ENCODE measurements at regions not wholly inside any gene's neighbourhood (a gene's known extent, or its start where the extent isn't known, plus 50 kb on each side); places are given as distances from the start of the nearest gene placed in this dataset.

GRCh38 chr18:65942104-65942503 is 191.3 kb downstream of the CDH7 start:
- intact Hi-C loops (cut with DNase I, micrococcal nuclease), result no loop called here
- H3K9me3 ChIP-seq, result no peaks in the 10 kb centered on the region
- no peak for ATAC-seq
- H3K4me1 ChIP-seq (ENCODE audit: low read depth), result no peaks in the 10 kb centered on the region
- H3K4me3 ChIP-seq, result no peak overlapping the region
- H3K36me3 ChIP-seq (ENCODE audit: low read depth), result no peaks in the 10 kb centered on the region
- TF ChIP-seq, protein P1, sequence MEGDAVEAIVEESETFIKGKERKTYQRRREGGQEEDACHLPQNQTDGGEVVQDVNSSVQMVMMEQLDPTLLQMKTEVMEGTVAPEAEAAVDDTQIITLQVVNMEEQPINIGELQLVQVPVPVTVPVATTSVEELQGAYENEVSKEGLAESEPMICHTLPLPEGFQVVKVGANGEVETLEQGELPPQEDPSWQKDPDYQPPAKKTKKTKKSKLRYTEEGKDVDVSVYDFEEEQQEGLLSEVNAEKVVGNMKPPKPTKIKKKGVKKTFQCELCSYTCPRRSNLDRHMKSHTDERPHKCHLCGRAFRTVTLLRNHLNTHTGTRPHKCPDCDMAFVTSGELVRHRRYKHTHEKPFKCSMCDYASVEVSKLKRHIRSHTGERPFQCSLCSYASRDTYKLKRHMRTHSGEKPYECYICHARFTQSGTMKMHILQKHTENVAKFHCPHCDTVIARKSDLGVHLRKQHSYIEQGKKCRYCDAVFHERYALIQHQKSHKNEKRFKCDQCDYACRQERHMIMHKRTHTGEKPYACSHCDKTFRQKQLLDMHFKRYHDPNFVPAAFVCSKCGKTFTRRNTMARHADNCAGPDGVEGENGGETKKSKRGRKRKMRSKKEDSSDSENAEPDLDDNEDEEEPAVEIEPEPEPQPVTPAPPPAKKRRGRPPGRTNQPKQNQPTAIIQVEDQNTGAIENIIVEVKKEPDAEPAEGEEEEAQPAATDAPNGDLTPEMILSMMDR (IDR thresholded peaks at IDR 0.05), result no peak
- no peak for DNase-seq

GRCh38 chr18:65941482-65941881 is 190.7 kb downstream of the CDH7 start:
- intact Hi-C loops (cut with DNase I, micrococcal nuclease), result no loop called here
- no peaks in the 10 kb centered on the region for H3K9me3 ChIP-seq
- no peaks in the 10 kb centered on the region for H3K36me3 ChIP-seq (ENCODE audit: low read depth)
- DNase-seq, result no peak
- TF ChIP-seq, protein P1 (IDR thresholded peaks at IDR 0.05), result no peak
- no peaks in the 10 kb centered on the region for H3K4me1 ChIP-seq (ENCODE audit: low read depth)
- no peak overlapping the region for H3K4me3 ChIP-seq
- no peak for ATAC-seq

All from mucosa of descending colon (tissue), 3 donors.